ENCODE measurements at regions not wholly inside any gene's neighbourhood (a gene's known extent, or its start where the extent isn't known, plus 50 kb on each side); places are given as distances from the start of the nearest gene placed in this dataset.

DNA sequence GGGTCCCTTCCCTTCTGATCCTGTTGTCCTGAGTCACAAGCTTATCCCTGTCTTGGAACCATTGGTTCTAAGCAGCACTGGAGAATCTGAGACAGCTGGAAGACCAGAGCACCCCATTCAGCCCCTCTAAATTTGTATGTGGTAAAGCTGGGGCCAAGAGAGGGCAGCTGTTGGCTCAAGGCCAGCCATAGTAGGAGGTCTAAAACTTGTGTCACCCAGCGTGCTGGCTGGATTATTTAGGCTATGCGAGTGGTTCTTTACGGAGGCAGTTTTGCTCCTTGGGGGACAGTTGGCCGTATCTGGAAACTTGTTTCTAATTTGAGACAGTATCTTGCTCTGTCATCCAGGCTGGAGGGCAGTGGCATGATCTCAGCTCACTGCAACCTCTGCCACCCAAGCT is 69.6 kb upstream of the GSE1 start:
- Histone ChIP-seq H3K79me2 (ENCODE audit: insufficient read depth, low read length) (no peaks in the 10 kb centered on the region), H3K9ac (ENCODE audit: low read length) (no peak overlapping the region), H4K20me1 (ENCODE audit: insufficient read depth, low read length) (peaks cover 43% of the 10 kb centered on the region), H3K9me3 (ENCODE audit: insufficient read depth, low read depth, low read length) (peaks cover 6% of the 10 kb centered on the region), H3K36me3 (ENCODE audit: insufficient read depth, low read length) (no peaks in the 10 kb centered on the region), H3K4me2 (ENCODE audit: low read length) (no peak overlapping the region), H3K4me3 (ENCODE audit: insufficient read depth, low read depth, low read length) (no peak overlapping the region), H2AFZ (ENCODE audit: low read depth, low read length) (no peak overlapping the region), H3K27ac (ENCODE audit: low read depth, low read length) (no peak overlapping the region), H3K4me1 (ENCODE audit: insufficient read depth, low read length) (no peaks in the 10 kb centered on the region), H3K27me3 (ENCODE audit: insufficient read depth, low read length) (no peaks in the 10 kb centered on the region)
- no peaks in the 10 kb centered on the region for H3K4me1 Mint-ChIP-seq (ENCODE audit: low read depth, unreplicated experiment)
- H3K36me3 Mint-ChIP-seq (ENCODE audit: low read depth, unreplicated experiment), result peaks cover 6% of the 10 kb centered on the region
- no peak overlapping the region for H3K4me3 Mint-ChIP-seq (ENCODE audit: unreplicated experiment)
- H3K9me3 Mint-ChIP-seq (ENCODE audit: unreplicated experiment), result peaks cover 11% of the 10 kb centered on the region
- DNase-seq (ENCODE audit: low read depth) (no peak), FAIRE-seq (no peak)
- no peak for TF ChIP-seq EZH2 (IDR thresholded peaks at IDR 0.05; ENCODE audit: insufficient read depth, low read length)
- TF ChIP-seq, protein P1, sequence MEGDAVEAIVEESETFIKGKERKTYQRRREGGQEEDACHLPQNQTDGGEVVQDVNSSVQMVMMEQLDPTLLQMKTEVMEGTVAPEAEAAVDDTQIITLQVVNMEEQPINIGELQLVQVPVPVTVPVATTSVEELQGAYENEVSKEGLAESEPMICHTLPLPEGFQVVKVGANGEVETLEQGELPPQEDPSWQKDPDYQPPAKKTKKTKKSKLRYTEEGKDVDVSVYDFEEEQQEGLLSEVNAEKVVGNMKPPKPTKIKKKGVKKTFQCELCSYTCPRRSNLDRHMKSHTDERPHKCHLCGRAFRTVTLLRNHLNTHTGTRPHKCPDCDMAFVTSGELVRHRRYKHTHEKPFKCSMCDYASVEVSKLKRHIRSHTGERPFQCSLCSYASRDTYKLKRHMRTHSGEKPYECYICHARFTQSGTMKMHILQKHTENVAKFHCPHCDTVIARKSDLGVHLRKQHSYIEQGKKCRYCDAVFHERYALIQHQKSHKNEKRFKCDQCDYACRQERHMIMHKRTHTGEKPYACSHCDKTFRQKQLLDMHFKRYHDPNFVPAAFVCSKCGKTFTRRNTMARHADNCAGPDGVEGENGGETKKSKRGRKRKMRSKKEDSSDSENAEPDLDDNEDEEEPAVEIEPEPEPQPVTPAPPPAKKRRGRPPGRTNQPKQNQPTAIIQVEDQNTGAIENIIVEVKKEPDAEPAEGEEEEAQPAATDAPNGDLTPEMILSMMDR (IDR thresholded peaks at IDR 0.05; ENCODE audit: insufficient read depth, low read depth, low read length), result no peak
- H3K27me3 Mint-ChIP-seq (ENCODE audit: low read depth, unreplicated experiment), result peaks cover 19% of the 10 kb centered on the region
- no peak overlapping the region for H3K27ac Mint-ChIP-seq (ENCODE audit: unreplicated experiment)

DNA sequence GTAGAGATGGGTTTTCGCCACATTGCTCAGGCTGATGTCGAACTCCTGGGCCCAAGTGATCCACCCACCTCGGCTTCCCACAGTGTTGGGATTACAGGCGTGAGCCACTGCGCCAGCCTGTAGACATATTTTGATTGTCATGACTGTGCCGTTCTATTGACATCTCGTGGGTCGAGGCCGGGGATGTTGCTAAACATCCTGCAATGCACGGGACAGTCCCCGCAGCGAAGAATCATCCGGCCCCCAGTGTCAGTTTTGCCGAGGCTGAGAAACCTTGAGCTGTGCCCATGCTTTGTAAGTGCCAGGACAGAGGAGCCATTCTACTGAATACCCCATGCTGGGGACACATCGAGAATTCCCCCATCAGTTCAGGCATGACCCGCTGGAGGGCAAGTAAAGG is 69.1 kb upstream of the GSE1 start:
- FAIRE-seq (no peak), DNase-seq (ENCODE audit: low read depth) (no peak)
- peaks cover 11% of the 10 kb centered on the region for H3K9me3 Mint-ChIP-seq (ENCODE audit: unreplicated experiment)
- H2AFZ ChIP-seq (ENCODE audit: low read depth, low read length), result no peak overlapping the region
- no peaks in the 10 kb centered on the region for H3K27me3 ChIP-seq (ENCODE audit: insufficient read depth, low read length)
- H3K36me3 Mint-ChIP-seq (ENCODE audit: low read depth, unreplicated experiment), result peaks cover 6% of the 10 kb centered on the region
- H4K20me1 ChIP-seq (ENCODE audit: insufficient read depth, low read length), result peaks cover 43% of the 10 kb centered on the region
- H3K4me1 Mint-ChIP-seq (ENCODE audit: low read depth, unreplicated experiment), result no peaks in the 10 kb centered on the region
- H3K4me3 Mint-ChIP-seq (ENCODE audit: unreplicated experiment), result no peak overlapping the region
- no peak overlapping the region for H3K4me3 ChIP-seq (ENCODE audit: insufficient read depth, low read depth, low read length)
- no peak overlapping the region for H3K27ac ChIP-seq (ENCODE audit: low read depth, low read length)
- no peaks in the 10 kb centered on the region for H3K36me3 ChIP-seq (ENCODE audit: insufficient read depth, low read length)
- TF ChIP-seq EZH2 (IDR thresholded peaks at IDR 0.05; ENCODE audit: insufficient read depth, low read length), result no peak
- TF ChIP-seq, protein P1 (IDR thresholded peaks at IDR 0.05; ENCODE audit: insufficient read depth, low read depth, low read length), result no peak
- H3K9ac ChIP-seq (ENCODE audit: low read length), result no peak overlapping the region
- no peak overlapping the region for H3K27ac Mint-ChIP-seq (ENCODE audit: unreplicated experiment)
- no peak overlapping the region for H3K4me2 ChIP-seq (ENCODE audit: low read length)
- no peaks in the 10 kb centered on the region for H3K79me2 ChIP-seq (ENCODE audit: insufficient read depth, low read length)
- H3K27me3 Mint-ChIP-seq (ENCODE audit: low read depth, unreplicated experiment), result peaks cover 21% of the 10 kb centered on the region
- H3K4me1 ChIP-seq (ENCODE audit: insufficient read depth, low read length), result no peaks in the 10 kb centered on the region
- peaks cover 6% of the 10 kb centered on the region for H3K9me3 ChIP-seq (ENCODE audit: insufficient read depth, low read depth, low read length)

- H3K27me3 ChIP-seq (ENCODE audit: insufficient read depth, low read length), result no peaks in the 10 kb centered on the region
- FAIRE-seq (no peak), DNase-seq (ENCODE audit: low read depth) (no peak)
- H3K36me3 ChIP-seq (ENCODE audit: insufficient read depth, low read length), result no peaks in the 10 kb centered on the region
- H3K79me2 ChIP-seq (ENCODE audit: insufficient read depth, low read length), result no peaks in the 10 kb centered on the region
- Mint-ChIP-seq H3K36me3 (ENCODE audit: low read depth, unreplicated experiment) (peaks cover 3% of the 10 kb centered on the region), H3K4me3 (ENCODE audit: unreplicated experiment) (no peak overlapping the region), H3K27me3 (ENCODE audit: low read depth, unreplicated experiment) (peaks cover 25% of the 10 kb centered on the region), H3K9me3 (ENCODE audit: unreplicated experiment) (peaks cover 8% of the 10 kb centered on the region), H3K27ac (ENCODE audit: unreplicated experiment) (no peak overlapping the region), H3K4me1 (ENCODE audit: low read depth, unreplicated experiment) (no peaks in the 10 kb centered on the region)
- no peak overlapping the region for H3K9ac ChIP-seq (ENCODE audit: low read length)
- H3K4me3 ChIP-seq (ENCODE audit: insufficient read depth, low read depth, low read length), result no peak overlapping the region
- H4K20me1 ChIP-seq (ENCODE audit: insufficient read depth, low read length), result peaks cover 49% of the 10 kb centered on the region
- no peak overlapping the region for H2AFZ ChIP-seq (ENCODE audit: low read depth, low read length)
- H3K9me3 ChIP-seq (ENCODE audit: insufficient read depth, low read depth, low read length), result peaks cover 5% of the 10 kb centered on the region
- TF ChIP-seq, protein P1 (IDR thresholded peaks at IDR 0.05; ENCODE audit: insufficient read depth, low read depth, low read length), result no peak
- no peak for TF ChIP-seq EZH2 (IDR thresholded peaks at IDR 0.05; ENCODE audit: insufficient read depth, low read length)
- H3K27ac ChIP-seq (ENCODE audit: low read depth, low read length), result no peak overlapping the region
- H3K4me2 ChIP-seq (ENCODE audit: low read length), result no peak overlapping the region
- H3K4me1 ChIP-seq (ENCODE audit: insufficient read depth, low read length), result no peaks in the 10 kb centered on the region
Measured at GRCh38 chr16:85544668-85545067, 68.5 kb upstream of the GSE1 start.
